HG03439 (cell line): ENCODE measurements at regions not wholly inside any gene's neighbourhood (a gene's known extent, or its start where the extent isn't known, plus 50 kb on each side); places are given as distances from the start of the nearest gene placed in this dataset.
"Not testable (repeated sequence)": the region's sequence is repeated elsewhere in the genome, so short reads cannot be mapped to it uniquely, and the experiment has no call there.

Experiments
- ATAC-seq: cut with Tn5 transposase; IDR thresholded peaks from one replicate; pipeline ENCODE4 v1.9.1; 2021; ENCODE audit warnings: mild to moderate bottlenecking, moderate library complexity; ENCODE audit not compliant: unreplicated experiment

- ATAC-seq, result no peak
Observed at GRCh38 chr17:33927732-33928133, 327.4 kb upstream of the CCL2 start.

- ATAC-seq, result no peak
Observed at GRCh38 chr17:33929181-33929724, 325.8 kb upstream of the CCL2 start.

DNA sequence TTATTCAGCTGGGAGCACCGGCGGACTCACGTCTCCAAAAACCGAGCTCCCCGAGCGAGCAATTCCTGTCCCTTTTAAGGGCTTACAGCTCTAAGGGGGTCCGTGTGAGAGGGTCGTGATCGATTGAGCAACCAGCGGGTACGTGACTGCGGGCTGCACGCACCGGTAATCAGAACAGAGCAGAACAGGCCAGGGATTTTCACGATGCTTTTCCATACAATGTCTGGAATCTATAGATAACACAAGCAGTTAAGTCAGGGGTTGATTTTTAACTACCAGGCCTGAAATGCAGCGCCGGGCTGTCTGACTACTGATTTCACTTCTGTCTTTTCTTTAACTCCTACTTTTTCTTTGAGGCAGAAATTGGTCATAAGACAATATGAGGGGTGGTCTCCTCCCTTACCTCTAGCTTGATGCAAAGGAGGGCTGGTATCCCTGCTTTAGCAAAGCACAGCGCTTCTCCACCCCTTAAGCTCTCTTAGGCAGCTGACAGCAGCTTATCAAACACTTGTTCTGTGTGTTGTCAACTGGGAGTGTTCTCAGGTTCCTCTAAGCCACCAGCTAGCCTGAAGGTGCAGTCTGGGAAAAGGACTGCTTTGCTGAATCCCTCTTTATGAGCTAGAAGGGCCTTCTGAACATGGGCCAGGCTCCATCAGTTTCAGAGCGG, 323.8 kb upstream of the CCL2 start:
- not testable (repeated sequence) for ATAC-seq

DNA sequence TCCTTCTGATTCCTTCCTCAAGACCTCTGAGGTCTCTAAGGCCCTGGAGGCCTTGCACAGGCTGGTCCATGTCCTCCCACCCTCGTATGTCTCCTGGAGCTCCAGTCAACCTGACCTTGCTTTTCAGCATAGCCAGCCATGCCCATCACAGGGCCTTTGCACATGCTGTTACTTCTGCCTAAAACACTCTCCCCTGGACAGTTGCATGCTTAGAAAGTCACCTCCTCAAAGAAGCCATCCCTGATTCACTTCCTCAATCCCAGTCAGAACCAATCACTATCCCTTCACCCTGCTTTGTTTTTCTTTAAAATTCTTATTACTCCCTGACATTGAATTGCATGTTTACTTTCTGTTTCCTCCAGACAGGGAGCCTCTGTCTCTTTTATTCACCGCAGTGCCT, 322.1 kb upstream of the CCL2 start:
- ATAC-seq, result no peak

- ATAC-seq, result no peak
Observed at GRCh38 chr17:33933576-33933975, 321.5 kb upstream of the CCL2 start.

DNA sequence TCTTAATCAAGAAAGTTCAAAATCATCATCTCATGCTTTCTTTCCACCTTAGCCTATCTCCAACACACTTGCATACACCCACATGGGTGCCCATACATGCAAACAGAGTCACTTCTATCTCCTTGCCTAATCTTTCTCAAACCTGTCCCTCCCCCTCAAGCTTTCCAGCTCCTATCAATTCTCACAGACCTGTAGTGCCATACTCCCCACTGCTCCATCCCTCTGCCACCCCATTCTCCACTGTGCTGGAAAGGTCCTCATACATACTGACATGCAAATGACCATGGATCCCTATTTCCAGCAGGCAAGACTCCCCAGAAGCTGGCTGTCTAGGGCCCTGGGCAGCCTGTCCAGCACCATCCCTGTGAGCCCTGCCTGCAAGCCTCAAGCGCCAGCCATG, 320.4 kb upstream of the CCL2 start:
- no peak for ATAC-seq

- ATAC-seq, result no peak
Observed at GRCh38 chr17:33935822-33936221, 319.3 kb upstream of the CCL2 start.

GRCh38 chr17:33936764-33937163, 318.3 kb upstream of the CCL2 start:
- no peak for ATAC-seq

GRCh38 chr17:33939959-33940358, 315.1 kb upstream of the CCL2 start:
- no peak for ATAC-seq

DNA sequence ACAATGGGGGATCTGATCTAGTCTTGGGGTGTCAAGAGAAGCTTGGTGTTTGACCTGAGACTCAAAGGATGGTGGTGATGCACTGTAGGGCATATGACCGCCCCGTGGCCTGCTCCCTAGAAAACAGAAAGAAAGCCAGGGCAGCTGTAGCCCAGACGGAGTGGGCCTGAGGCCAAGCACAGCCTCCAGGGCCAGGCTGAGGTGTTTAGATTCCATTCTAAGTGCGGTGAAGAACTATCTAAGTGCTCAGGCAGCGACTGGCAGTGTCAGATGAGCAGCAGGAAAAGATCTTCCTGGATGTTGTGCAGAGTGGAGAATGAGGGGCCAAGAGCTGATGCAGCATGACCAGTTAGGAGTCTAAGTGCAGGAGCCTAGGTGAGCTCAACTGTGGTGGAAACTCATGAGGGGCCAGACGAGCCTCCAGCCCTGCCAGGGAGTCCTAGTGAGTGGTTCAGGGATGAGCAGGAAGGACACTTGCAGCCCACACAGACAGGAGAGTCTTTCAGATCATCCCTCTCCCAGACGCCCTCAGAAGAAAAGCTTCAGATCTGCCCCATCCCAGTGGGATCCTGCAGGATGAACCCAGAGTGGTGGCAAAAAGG, 314.2 kb upstream of the CCL2 start:
- no peak for ATAC-seq

DNA sequence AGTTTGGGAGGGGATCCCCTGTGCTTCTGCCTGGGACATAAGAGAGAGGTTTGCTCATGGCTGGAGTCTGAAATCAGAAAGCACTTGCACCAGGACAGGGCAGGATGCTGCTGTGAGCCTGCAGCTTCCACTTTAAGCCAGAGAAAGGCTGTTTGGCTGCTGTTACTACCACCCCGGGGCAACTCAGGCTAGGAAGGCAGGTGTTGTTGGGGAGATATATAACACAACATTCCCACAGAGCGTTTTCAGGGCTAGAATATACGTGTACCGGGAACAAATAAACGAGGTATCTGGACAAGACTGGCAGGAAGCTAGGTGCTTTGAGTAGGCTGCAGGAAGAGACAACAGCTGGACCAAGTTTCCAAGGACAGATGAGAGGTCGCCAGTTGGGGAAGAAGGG, 313.3 kb upstream of the CCL2 start:
- ATAC-seq, result no peak

- ATAC-seq, result no peak
Observed at GRCh38 chr17:33942414-33942813, 312.7 kb upstream of the CCL2 start.

DNA sequence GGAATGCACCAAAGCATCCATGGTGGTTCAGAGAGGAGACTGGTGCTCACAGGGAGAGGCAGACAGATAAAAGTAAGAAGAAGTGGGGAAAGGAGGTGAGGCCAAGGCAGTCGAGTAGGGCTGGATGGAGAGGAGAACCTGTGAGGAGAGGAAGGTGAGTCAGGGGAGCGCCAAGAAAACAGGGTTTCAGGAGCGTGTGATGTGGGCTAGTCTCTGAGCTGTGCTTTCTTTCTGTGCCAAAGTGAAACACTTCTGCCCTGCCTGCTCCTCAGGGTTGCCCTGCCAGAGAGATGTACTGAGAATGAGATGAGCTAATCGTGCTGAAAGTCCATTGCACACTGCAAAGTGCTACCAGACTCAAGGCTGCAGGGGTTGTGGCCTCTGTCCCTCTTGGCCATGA, 310.7 kb upstream of the CCL2 start:
- no peak for ATAC-seq

- ATAC-seq, result no peak
Observed at GRCh38 chr17:33944826-33945225, 310.3 kb upstream of the CCL2 start.

GRCh38 chr17:33945646-33946546, 309.2 kb upstream of the CCL2 start:
- no peak for ATAC-seq

DNA sequence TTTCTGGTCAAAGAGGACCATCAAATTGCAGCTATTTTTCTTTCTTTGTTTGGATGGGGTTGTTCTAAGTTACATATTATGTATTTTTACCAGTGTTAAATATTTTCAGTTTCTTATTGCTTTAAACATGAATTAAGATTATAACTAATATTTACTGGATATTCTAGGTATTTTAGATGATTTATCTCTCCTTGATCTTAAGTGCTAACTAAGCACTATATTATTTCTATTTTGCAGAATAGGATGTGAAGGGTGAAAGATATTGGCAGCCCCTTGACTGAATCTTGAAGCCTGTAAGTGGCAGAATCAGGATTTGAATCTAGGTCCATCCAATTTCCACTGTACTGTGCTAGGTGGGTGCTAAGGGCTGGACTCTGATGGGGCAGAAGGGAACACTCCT, 307.3 kb upstream of the CCL2 start:
- ATAC-seq, result no peak

GRCh38 chr17:33948309-33948708, 306.8 kb upstream of the CCL2 start:
- no peak for ATAC-seq

- ATAC-seq, result no peak
Observed at GRCh38 chr17:33949100-33949499, 306.0 kb upstream of the CCL2 start.

- ATAC-seq, result no peak
Observed at GRCh38 chr17:33950061-33950460, 305.0 kb upstream of the CCL2 start.

GRCh38 chr17:33952425-33952824, 302.7 kb upstream of the CCL2 start:
- ATAC-seq, result no peak

DNA sequence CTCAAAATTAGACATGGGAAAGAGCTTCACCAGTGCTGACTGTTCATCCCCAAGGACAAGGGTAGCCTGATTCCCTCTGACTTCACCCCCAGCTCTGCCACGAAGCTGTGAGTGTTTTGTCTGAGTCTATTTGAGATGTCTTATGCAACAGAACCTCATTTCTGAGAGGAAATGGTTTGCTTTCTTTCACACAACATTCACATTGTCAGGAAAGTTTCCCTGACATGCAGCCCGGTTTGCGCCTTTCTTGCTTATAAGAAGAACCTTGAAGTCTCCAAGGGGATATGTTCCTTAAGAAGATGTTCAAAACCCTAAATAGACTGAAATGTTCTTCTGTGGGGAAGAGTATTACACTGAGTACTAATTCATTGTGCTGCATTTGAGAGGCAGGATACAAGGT, 300.5 kb upstream of the CCL2 start:
- ATAC-seq, result no peak

- no peak for ATAC-seq
Observed at GRCh38 chr17:33955461-33955860, 299.6 kb upstream of the CCL2 start.
